HG02852 (cell line): ENCODE measurements at regions not wholly inside any gene's neighbourhood (a gene's known extent, or its start where the extent isn't known, plus 50 kb on each side); places are given as distances from the start of the nearest gene placed in this dataset.
"Not testable (repeated sequence)": the region's sequence is repeated elsewhere in the genome, so short reads cannot be mapped to it uniquely, and the experiment has no call there.

ENCODE experiments used
- ATAC-seq: cut with Tn5 transposase; IDR thresholded peaks from one replicate; pipeline ENCODE4 v1.9.1; 2021; ENCODE audit warnings: mild to moderate bottlenecking, moderate library complexity; ENCODE audit not compliant: unreplicated experiment

- ATAC-seq: no peak
These were observed 76.5 kb downstream of the ARL5B start for GRCh38 chr10:18735711-18736110.

- no peak for ATAC-seq
These were observed 78.0 kb downstream of the ARL5B start for GRCh38 chr10:18737236-18737635.

- no peak for ATAC-seq
These were observed 78.6 kb downstream of the ARL5B start for GRCh38 chr10:18737841-18738240.

GRCh38 chr10:18738835-18739234 lies 79.6 kb downstream of the ARL5B start:
- no peak for ATAC-seq

GRCh38 chr10:18743926-18744325 lies 84.7 kb downstream of the ARL5B start:
- no peak for ATAC-seq

GRCh38 chr10:18753312-18753895 lies 94.2 kb downstream of the ARL5B start:
- no peak for ATAC-seq

GRCh38 chr10:18759575-18759974 lies 100.3 kb downstream of the ARL5B start:
- ATAC-seq: peak; percentile 62

- no peak for ATAC-seq
These were observed 101.6 kb downstream of the ARL5B start for GRCh38 chr10:18760836-18761235.

GRCh38 chr10:18767981-18768380 lies 108.8 kb downstream of the ARL5B start:
- no peak for ATAC-seq

GRCh38 chr10:18773180-18773579 lies 113.9 kb downstream of the ARL5B start:
- no peak for ATAC-seq

GRCh38 chr10:18777258-18777657 lies 118.0 kb downstream of the ARL5B start:
- ATAC-seq: no peak

- ATAC-seq: no peak
These were observed 127.2 kb downstream of the ARL5B start for GRCh38 chr10:18786478-18786877.

- ATAC-seq: no peak
These were observed 134.7 kb downstream of the ARL5B start for GRCh38 chr10:18793951-18794350.

GRCh38 chr10:18795549-18795948 lies 136.3 kb downstream of the ARL5B start:
- no peak for ATAC-seq

- no peak for ATAC-seq
These were observed 138.1 kb downstream of the ARL5B start for GRCh38 chr10:18797286-18797685.

GRCh38 chr10:18822156-18822555 lies 162.9 kb downstream of the ARL5B start:
- ATAC-seq: no peak

- ATAC-seq: no peak
These were observed 170.0 kb downstream of the ARL5B start for GRCh38 chr10:18829259-18829658.

- ATAC-seq: no peak
These were observed 171.0 kb downstream of the ARL5B start for GRCh38 chr10:18830277-18830676.

GRCh38 chr10:18856623-18857022 lies 192.0 kb upstream of the MALRD1 start:
- not testable (repeated sequence) for ATAC-seq

GRCh38 chr10:18859659-18860058 lies 188.9 kb upstream of the MALRD1 start:
- ATAC-seq: no peak

GRCh38 chr10:18860186-18860585 lies 188.4 kb upstream of the MALRD1 start:
- ATAC-seq: no peak

GRCh38 chr10:18860631-18861240 lies 187.9 kb upstream of the MALRD1 start:
- ATAC-seq: no peak

- ATAC-seq: no peak
These were observed 187.2 kb upstream of the MALRD1 start for GRCh38 chr10:18861382-18861781.
